Cardiac muscle cell (in vitro differentiated cells and primary cell): ENCODE measurements at regions not wholly inside any gene's neighbourhood (a gene's known extent, or its start where the extent isn't known, plus 50 kb on each side); places are given as distances from the start of the nearest gene placed in this dataset.

Source experiments
- DNase-seq, 2 donors: peaks; one replicate each; pipeline versions ENCODE4 v3.0.0 to v3.0.0-alpha.2; 2010 to 2017; ENCODE audit warnings: low read depth in 1 of 2, low spot score in 1 of 2
- H3K27ac ChIP-seq: fragments of 200-600 bp; sonication (generic); 2 replicates; pipeline ENCODE4 v1.5.1; 2016
- H3K27me3 ChIP-seq: fragments of 200-600 bp; sonication (generic); 2 replicates; pipeline ENCODE4 v1.6.0; 2016; ENCODE audit warnings: control low read depth
- H3K36me3 ChIP-seq: fragments of 200-600 bp; sonication (generic); 2 replicates; pipeline ENCODE4 v1.5.1; 2016; ENCODE audit warnings: control low read depth
- H3K4me1 ChIP-seq: fragments of 200-600 bp; sonication (generic); 2 replicates; pipeline ENCODE4 v1.8.1; 2017; ENCODE audit warnings: low read depth, mild to moderate bottlenecking, mixed run types
- H3K4me3 ChIP-seq: fragments of 200-600 bp; sonication (generic); 2 replicates; pipeline ENCODE4 v1.5.1; 2016; ENCODE audit warnings: mild to moderate bottlenecking
- H3K9me3 ChIP-seq: fragments of 200-600 bp; sonication (generic); 2 replicates; pipeline ENCODE4 v1.5.1; 2017; ENCODE audit warnings: low read depth, mild to moderate bottlenecking, control low read depth
- CTCF ChIP-seq: IDR thresholded peaks from 2 replicates; pipeline ENCODE4 v1.5.1; 2012; ENCODE audit warnings: low read depth, mild to moderate bottlenecking, low read length

- H3K36me3 ChIP-seq = no peaks in the 10 kb centered on the region
- no peaks in the 10 kb centered on the region for H3K4me1 ChIP-seq
- no peak for DNase-seq
- no peak for TF ChIP-seq CTCF
- no peak overlapping the region for H3K4me3 ChIP-seq
- no peaks in the 10 kb centered on the region for H3K27me3 ChIP-seq
- H3K9me3 ChIP-seq = no peaks in the 10 kb centered on the region
- no peak overlapping the region for H3K27ac ChIP-seq
Observed at GRCh38 chr18:43533371-43533770, 256.1 kb upstream of the SYT4 start.

GRCh38 chr18:43534511-43534910, 257.2 kb upstream of the SYT4 start:
- H3K36me3 ChIP-seq = no peaks in the 10 kb centered on the region
- no peaks in the 10 kb centered on the region for H3K9me3 ChIP-seq
- H3K27ac ChIP-seq = no peak overlapping the region
- DNase-seq = no peak
- TF ChIP-seq CTCF = no peak
- no peaks in the 10 kb centered on the region for H3K27me3 ChIP-seq
- H3K4me3 ChIP-seq = no peak overlapping the region
- no peaks in the 10 kb centered on the region for H3K4me1 ChIP-seq

- no peaks in the 10 kb centered on the region for H3K27me3 ChIP-seq
- H3K4me1 ChIP-seq = no peaks in the 10 kb centered on the region
- no peak overlapping the region for H3K4me3 ChIP-seq
- no peak overlapping the region for H3K27ac ChIP-seq
- TF ChIP-seq CTCF = no peak
- DNase-seq = no peak
- H3K9me3 ChIP-seq = no peaks in the 10 kb centered on the region
- H3K36me3 ChIP-seq = no peaks in the 10 kb centered on the region
Observed at GRCh38 chr18:43539862-43540261, 262.6 kb upstream of the SYT4 start.

- no peaks in the 10 kb centered on the region for H3K9me3 ChIP-seq
- H3K4me1 ChIP-seq = no peaks in the 10 kb centered on the region
- H3K36me3 ChIP-seq = no peaks in the 10 kb centered on the region
- H3K4me3 ChIP-seq = no peak overlapping the region
- no peak for DNase-seq
- no peak overlapping the region for H3K27ac ChIP-seq
- no peak for TF ChIP-seq CTCF
- no peaks in the 10 kb centered on the region for H3K27me3 ChIP-seq
Observed at GRCh38 chr18:43542016-43542415, 264.7 kb upstream of the SYT4 start.

- Histone ChIP-seq H3K9me3 (no peaks in the 10 kb centered on the region), H3K4me3 (no peak overlapping the region), H3K27me3 (no peaks in the 10 kb centered on the region), H3K36me3 (no peaks in the 10 kb centered on the region), H3K27ac (no peak overlapping the region), H3K4me1 (no peaks in the 10 kb centered on the region)
- no peak for DNase-seq
- no peak for TF ChIP-seq CTCF
Observed at GRCh38 chr18:43543236-43543635, 265.9 kb upstream of the SYT4 start.

- no peak overlapping the region for H3K27ac ChIP-seq
- TF ChIP-seq CTCF = no peak
- no peak for DNase-seq
- H3K9me3 ChIP-seq = no peaks in the 10 kb centered on the region
- no peaks in the 10 kb centered on the region for H3K36me3 ChIP-seq
- H3K4me1 ChIP-seq = no peaks in the 10 kb centered on the region
- no peak overlapping the region for H3K4me3 ChIP-seq
- no peaks in the 10 kb centered on the region for H3K27me3 ChIP-seq
Observed at GRCh38 chr18:43547456-43547855, 270.2 kb upstream of the SYT4 start.
